Stimulated activated CD8-positive, alpha-beta memory T cell treated with anti-CD3 and anti-CD28 coated beads, Interleukin-12 subunit alpha, Interleukin-12 subunit beta, amount 100 ng/mL, for 4 hours (primary cell): ENCODE measurements at regions not wholly inside any gene's neighbourhood (a gene's known extent, or its start where the extent isn't known, plus 50 kb on each side); places are given as distances from the start of the nearest gene placed in this dataset.
"Not testable (repeated sequence)": the region's sequence is repeated elsewhere in the genome, so short reads cannot be mapped to it uniquely, and the experiment has no call there.

Experiments
- DNase-seq: peaks from one replicate; pipeline ENCODE4 v3.0.0-alpha.2; 2020; ENCODE audit warnings: low read depth

- DNase-seq = no peak
These were observed 170.8 kb upstream of the BET1 start for GRCh38 chr7:94174956-94175355.

GRCh38 chr7:94176694-94177200 is 172.6 kb upstream of the BET1 start:
- DNase-seq = no peak

GRCh38 chr7:94177441-94177840 is 173.3 kb upstream of the BET1 start:
- DNase-seq = no peak

- DNase-seq = no peak
These were observed 174.1 kb upstream of the BET1 start for GRCh38 chr7:94178230-94178629.

- no peak for DNase-seq
These were observed 175.3 kb upstream of the BET1 start for GRCh38 chr7:94179466-94179865.

GRCh38 chr7:94182066-94182465 is 177.9 kb upstream of the BET1 start:
- DNase-seq = no peak

- DNase-seq = no peak
These were observed 178.6 kb upstream of the BET1 start for GRCh38 chr7:94182721-94183120.

GRCh38 chr7:94183289-94183749 is 179.2 kb upstream of the BET1 start:
- no peak for DNase-seq

GRCh38 chr7:94183891-94184290 is 179.7 kb upstream of the BET1 start:
- no peak for DNase-seq

GRCh38 chr7:94188350-94188749 is 184.2 kb upstream of the BET1 start:
- no peak for DNase-seq

GRCh38 chr7:94190599-94191061 is 186.5 kb upstream of the BET1 start:
- no peak for DNase-seq

GRCh38 chr7:94194426-94194825 is 190.3 kb upstream of the BET1 start:
- not testable (repeated sequence) for DNase-seq

GRCh38 chr7:94195201-94195600 is 191.0 kb upstream of the BET1 start:
- DNase-seq = no peak

GRCh38 chr7:94195813-94196212 is 191.7 kb upstream of the BET1 start:
- DNase-seq = no peak

GRCh38 chr7:94205529-94205928 is 189.2 kb upstream of the COL1A2 start:
- DNase-seq = no peak

- DNase-seq = no peak
These were observed 188.4 kb upstream of the COL1A2 start for GRCh38 chr7:94206295-94206694.

GRCh38 chr7:94212160-94212559 is 182.5 kb upstream of the COL1A2 start:
- no peak for DNase-seq

- no peak for DNase-seq
These were observed 177.7 kb upstream of the COL1A2 start for GRCh38 chr7:94216944-94217461.

- DNase-seq = no peak
These were observed 176.9 kb upstream of the COL1A2 start for GRCh38 chr7:94217766-94218165.

GRCh38 chr7:94222516-94222915 is 172.2 kb upstream of the COL1A2 start:
- DNase-seq = no peak

- DNase-seq = no peak
These were observed 171.2 kb upstream of the COL1A2 start for GRCh38 chr7:94223375-94224084.

- no peak for DNase-seq
These were observed 166.5 kb upstream of the COL1A2 start for GRCh38 chr7:94228223-94228622.

- DNase-seq = no peak
These were observed 166.0 kb upstream of the COL1A2 start for GRCh38 chr7:94228678-94229077.

- DNase-seq = no peak
These were observed 163.4 kb upstream of the COL1A2 start for GRCh38 chr7:94231305-94231704.
